ENCODE measurements at regions not wholly inside any gene's neighbourhood (a gene's known extent, or its start where the extent isn't known, plus 50 kb on each side); places are given as distances from the start of the nearest gene placed in this dataset.
"Not testable (repeated sequence)": the region's sequence is repeated elsewhere in the genome, so short reads cannot be mapped to it uniquely, and the experiment has no call there.

DNA sequence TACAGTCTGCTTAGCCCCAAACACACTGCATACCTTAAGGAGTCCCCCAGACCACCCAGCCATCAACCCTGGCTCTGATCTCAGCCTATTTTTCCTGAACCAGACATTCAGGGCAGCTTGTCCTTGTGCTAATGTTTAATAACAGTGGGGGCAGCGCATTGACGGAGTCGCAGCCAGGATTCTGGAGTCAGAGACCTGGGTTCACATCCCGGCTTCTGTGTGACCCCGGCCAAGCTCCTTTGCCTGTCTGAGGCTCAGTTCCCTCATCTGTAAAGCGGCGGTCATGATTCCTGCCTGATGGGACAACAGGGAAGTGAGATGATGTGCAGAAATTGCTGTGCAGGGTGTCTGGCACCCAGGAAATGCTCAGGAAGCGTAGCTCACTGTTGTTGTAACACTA, 63.1 kb downstream of the MATN1 start:
- no peak for FAIRE-seq
- DNase-seq (ENCODE audit: insufficient read length) = no peak

DNA sequence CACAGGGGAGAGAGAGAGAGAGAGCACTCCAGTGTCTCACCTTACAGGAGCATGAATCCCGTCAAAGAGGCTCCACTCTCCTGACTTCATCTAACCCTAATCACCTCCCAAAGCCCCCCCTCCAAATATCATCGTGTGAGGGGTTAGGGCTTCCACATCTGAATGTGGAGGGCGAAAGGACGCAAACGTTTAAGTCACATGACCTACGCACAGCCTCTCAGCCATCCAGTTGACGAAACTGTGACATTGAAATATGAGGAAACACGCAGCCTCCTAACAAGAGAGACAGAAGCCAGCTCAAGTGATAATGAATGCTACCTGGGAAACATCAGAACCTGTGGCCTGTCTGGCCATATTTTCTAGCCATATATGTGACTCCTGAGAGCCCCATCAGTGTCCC, 63.7 kb downstream of the MATN1 start:
- DNase-seq (ENCODE audit: insufficient read length) (no peak), FAIRE-seq (no peak)
- TF ChIP-seq POLR2A (IDR thresholded peaks at IDR 0.05; ENCODE audit: low read depth, low read length) (no peak), TAF1 (IDR thresholded peaks at IDR 0.05; ENCODE audit: borderline replicate concordance, low read depth, low read length) (no peak), POLR2AphosphoS5 (IDR thresholded peaks at IDR 0.05; ENCODE audit: low read depth, low read length) (no peak)

More for the DNA sequence above, 63.1 kb downstream of the MATN1 start:
- no peak for TF ChIP-seq POLR2AphosphoS5 (IDR thresholded peaks at IDR 0.05; ENCODE audit: low read depth, low read length)
- TF ChIP-seq TAF1 (IDR thresholded peaks at IDR 0.05; ENCODE audit: borderline replicate concordance, low read depth, low read length) = no peak
- no peak for TF ChIP-seq POLR2A (IDR thresholded peaks at IDR 0.05; ENCODE audit: low read depth, low read length)

DNA sequence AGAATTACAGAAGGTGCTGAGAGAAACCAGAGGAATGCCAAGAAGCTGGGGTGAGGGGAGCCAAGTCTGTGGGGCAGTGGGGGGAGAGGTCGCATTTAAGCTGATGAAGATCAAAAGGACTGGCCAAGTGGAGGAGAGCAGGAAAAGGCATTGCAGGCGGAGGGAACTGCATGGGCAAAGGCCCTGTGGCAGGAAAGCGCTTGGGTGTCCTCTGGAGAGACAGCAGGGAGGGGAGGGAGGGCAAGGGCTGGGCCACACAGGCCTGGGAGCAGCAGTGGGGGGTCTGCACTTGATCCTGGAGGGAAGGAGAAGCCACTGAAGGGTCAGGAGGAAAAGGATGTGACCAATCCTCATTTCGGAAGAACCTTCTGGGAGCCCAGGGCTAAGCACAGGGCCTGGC, 65.0 kb downstream of the MATN1 start:
- not testable (repeated sequence) for FAIRE-seq; DNase-seq (ENCODE audit: insufficient read length)

DNA sequence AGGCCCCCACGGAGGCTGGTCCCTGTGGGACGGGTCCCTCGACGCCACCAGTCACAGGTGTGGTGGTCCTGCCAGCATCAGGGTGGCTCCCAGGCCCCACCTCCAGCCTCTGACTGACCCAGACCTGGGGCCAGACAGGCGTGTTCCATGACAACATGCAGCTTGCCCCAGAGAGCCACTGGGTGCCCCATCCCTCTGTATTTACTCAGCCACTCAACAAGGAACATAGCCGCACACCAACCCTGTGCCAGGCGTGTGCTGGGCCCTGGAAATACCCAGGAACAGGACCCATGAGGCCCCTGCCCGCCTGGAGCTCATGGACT, 65.4 kb downstream of the MATN1 start:
- DNase-seq (ENCODE audit: insufficient read length) (no peak), FAIRE-seq (no peak)
- TF ChIP-seq POLR2AphosphoS5 (IDR thresholded peaks at IDR 0.05; ENCODE audit: low read depth, low read length) = no peak

DNA sequence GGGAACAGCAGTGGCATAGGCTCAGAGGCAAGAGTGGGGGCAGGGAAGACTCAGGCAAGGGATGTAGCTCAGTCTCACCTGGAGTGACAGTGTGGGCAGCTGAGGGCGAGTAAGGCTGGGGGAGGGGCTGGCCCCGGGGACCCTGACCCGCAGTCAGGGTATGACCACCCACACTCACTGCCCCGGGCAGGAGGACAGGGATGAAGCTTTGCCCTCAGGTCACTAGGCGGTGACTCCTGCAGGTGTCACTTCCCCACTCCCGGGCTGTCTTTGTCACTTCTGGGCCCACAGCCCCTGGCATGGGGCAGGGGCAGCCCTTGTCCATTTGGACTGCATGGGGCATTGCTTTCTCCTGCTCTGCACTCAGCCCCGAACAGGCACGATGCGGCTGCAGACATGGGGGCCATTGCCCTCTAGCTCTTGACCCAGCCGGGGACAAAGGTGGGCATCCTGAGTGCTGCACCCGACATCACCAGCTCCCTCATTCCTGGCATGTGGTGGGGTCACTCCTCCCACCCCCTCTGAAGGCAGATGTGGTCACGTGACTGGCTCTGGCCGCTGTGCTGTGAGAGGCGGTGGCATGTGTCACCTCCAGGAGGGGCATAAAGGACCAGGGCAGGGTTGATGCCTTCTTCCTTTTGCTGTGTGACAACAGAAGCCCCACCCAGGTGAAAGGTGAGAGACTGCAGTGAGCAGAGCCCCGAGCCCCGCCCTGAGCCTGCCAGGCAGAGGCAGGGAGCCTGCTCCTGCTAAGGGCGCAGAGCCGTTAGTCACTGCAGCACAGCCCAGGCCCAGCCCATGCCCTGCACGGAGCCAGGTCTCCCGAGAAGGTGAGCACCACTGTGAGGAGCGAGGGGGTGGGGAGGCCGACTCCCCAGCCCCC, 66.0 kb downstream of the MATN1 start:
- no peak for TF ChIP-seq POLR2A (IDR thresholded peaks at IDR 0.05; ENCODE audit: low read depth, low read length)
- DNase-seq (ENCODE audit: insufficient read length) (no peak), FAIRE-seq (no peak)

DNA sequence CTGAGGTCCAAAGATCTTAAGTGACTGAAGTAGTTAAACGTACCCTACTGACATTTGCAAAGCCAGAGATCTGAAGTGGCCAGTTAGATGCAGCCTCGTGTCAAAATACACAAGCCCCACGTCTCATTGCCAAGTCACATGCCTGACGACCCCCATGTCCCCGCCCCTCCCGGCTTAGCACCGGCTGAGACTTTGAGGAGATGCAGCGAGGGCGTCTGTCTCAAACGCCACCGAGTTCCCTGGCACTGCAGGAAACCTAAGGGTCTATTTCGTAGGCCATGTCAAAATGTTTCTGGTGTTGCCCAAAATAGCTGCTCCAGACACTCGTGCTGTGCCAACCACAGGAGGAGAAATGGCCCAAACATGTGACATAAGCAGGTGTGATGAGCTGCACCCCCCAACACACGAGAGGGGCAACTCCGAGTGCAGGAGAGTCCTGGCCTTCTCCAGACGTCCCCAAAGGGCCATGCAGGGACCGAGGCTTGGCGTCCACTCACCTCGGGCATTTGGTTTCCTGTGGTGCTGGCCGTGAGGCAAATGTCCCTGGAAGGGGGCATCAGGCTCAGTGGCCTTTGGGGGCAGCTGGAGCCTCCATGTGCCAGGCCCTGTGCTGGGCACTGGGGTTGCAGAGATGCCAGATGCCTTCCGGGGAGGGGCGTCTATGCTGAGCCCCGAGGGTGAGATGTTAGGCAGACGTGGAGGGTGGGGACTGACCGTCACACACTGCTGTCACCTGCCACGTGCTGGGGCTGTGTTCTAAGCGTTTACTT, 67.0 kb downstream of the MATN1 start:
- TF ChIP-seq TAF1 (IDR thresholded peaks at IDR 0.05; ENCODE audit: borderline replicate concordance, low read depth, low read length) (no peak), POLR2A (IDR thresholded peaks at IDR 0.05; ENCODE audit: low read depth, low read length) (no peak), POLR2AphosphoS5 (IDR thresholded peaks at IDR 0.05; ENCODE audit: low read depth, low read length) (no peak)
- FAIRE-seq (no peak), DNase-seq (ENCODE audit: insufficient read length) (no peak)

DNA sequence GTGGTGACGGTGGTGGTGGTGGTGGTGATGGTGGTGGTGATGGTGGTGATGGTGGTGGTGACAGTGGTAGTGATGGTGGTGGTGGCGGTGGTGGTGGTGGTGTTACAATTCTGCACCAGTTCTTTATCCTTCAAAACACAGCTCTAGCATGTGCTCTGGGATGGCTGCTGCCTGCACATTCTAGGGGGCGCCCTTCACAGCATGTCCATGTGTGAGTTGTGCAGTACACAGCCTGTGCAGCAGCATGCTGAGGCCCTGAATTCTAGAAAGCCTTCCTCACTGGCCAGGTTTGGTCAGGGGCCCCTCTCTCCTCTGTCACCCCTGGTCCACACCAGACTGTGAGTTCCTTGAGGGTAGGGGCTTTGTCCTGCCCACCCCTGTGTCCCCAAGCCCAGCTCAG, 67.7 kb downstream of the MATN1 start:
- TF ChIP-seq TAF1 (IDR thresholded peaks at IDR 0.05; ENCODE audit: borderline replicate concordance, low read depth, low read length) (no peak), POLR2A (IDR thresholded peaks at IDR 0.05; ENCODE audit: low read depth, low read length) (no peak), POLR2AphosphoS5 (IDR thresholded peaks at IDR 0.05; ENCODE audit: low read depth, low read length) (no peak)
- FAIRE-seq (no peak), DNase-seq (ENCODE audit: insufficient read length) (no peak)

DNA sequence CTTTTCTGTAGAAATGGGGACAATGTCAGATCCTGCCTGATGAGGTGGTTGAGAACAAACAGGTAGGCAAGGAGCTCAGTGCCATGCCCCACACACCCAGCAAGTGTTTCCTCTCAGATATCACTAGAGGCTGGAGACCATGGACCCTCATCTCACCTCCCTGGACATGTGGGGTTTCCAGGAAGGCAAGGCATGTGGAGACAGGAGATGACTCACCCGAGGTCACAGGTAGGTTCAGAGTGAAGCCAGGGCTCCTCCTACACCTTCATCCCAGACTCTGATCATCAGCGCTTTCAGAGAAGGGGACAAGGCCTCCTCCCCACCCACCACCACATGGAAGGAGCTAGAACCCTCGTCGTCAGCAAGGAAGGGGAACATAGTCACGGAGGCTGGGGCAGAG, 69.2 kb downstream of the MATN1 start:
- FAIRE-seq = no peak

DNA sequence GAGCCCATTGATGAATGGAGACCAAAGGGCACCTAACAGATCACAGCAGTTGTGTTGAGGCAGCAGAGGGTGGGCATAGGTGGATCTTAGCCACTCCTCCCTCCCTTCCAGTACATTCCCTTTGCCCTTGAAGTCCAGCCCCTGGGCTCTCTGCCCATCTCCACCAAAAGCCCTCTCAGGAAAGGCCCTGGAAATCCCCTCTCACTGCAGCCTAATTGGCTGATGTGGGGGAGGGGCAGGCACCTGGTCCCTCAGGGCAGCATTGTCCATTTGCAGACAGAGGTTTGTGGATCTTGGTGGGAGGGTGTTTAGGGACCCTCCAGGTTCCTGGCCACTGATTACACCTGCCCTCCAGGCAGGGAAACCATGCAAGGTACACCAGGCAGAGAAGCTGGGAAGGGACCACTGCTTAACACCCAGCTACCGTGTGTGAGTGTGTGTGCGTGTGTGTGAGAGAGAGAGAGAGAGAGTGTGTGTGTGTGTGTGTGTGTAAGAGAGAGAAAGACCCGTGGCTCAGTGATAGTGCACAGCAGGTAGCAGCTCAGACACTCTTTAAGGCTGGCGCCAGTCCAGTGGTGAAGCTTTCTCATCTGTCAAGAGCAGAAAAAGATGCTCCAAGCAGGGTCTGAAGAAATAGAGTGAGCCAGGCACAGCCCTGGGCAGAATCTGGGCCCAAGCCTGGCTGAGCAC, 71.1 kb downstream of the MATN1 start:
- no peak for FAIRE-seq
- DNase-seq (ENCODE audit: insufficient read length) = no peak
- TF ChIP-seq POLR2AphosphoS5 (IDR thresholded peaks at IDR 0.05; ENCODE audit: low read depth, low read length) = no peak
- TF ChIP-seq POLR2A (IDR thresholded peaks at IDR 0.05; ENCODE audit: low read depth, low read length) = no peak
- no peak for TF ChIP-seq TAF1 (IDR thresholded peaks at IDR 0.05; ENCODE audit: borderline replicate concordance, low read depth, low read length)

More for the DNA sequence above, 69.2 kb downstream of the MATN1 start:
- TF ChIP-seq POLR2AphosphoS5 (IDR thresholded peaks at IDR 0.05; ENCODE audit: low read depth, low read length) (no peak), POLR2A (IDR thresholded peaks at IDR 0.05; ENCODE audit: low read depth, low read length) (no peak), TAF1 (IDR thresholded peaks at IDR 0.05; ENCODE audit: borderline replicate concordance, low read depth, low read length) (no peak)
- DNase-seq (ENCODE audit: insufficient read length) = no peak

DNA sequence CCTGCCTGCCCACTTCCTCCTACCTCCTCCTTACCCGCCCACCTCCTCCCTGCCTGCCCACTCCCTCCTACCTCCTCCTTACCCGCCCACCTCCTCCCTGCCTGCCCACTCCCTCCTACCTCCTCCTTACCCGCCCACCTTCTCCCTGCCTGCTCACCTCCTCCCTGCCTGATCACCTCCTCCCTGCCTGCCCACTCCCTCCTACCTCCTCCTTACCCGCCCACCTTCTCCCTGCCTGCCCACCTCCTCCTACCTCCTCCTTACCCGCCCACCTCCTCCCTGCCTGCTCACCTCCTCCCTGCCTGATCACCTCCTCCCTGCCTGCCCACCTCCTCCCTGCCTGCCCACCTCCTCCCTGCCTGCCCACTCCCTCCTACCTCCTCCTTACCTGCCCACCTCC, 72.0 kb downstream of the MATN1 start:
- DNase-seq (ENCODE audit: insufficient read length); FAIRE-seq: not testable (repeated sequence)

DNA sequence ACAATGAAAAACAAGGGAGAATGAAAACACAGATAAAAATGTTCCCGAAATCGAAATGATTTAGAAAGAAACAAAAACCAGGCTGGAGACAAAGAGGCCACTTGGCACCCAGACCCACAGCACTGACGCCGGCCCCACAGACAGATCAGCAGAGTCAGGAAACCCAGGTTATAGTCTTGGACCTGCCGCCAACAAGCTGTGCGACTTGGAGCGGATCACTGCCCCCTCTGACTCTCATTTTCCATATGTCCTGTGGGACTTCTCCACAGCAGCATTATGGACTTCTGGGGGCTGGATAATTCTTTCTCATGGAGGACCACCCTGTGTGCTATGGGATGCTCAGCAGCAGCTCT, 72.4 kb downstream of the MATN1 start:
- FAIRE-seq (no peak), DNase-seq (ENCODE audit: insufficient read length) (no peak)
- TF ChIP-seq TAF1 (IDR thresholded peaks at IDR 0.05; ENCODE audit: borderline replicate concordance, low read depth, low read length) (no peak), POLR2AphosphoS5 (IDR thresholded peaks at IDR 0.05; ENCODE audit: low read depth, low read length) (no peak), POLR2A (IDR thresholded peaks at IDR 0.05; ENCODE audit: low read depth, low read length) (no peak)
